Panc1 (cell line): ENCODE measurements at regions not wholly inside any gene's neighbourhood (a gene's known extent, or its start where the extent isn't known, plus 50 kb on each side); places are given as distances from the start of the nearest gene placed in this dataset.

Experiments used
- SIN3A ChIP-seq: IDR thresholded peaks from 2 replicates; pipeline ENCODE4 v1.6.1; 2012; ENCODE audit warnings: low read depth, mild to moderate bottlenecking, low read length, moderate library complexity, borderline replicate concordance; ENCODE audit not compliant: insufficient read depth
- TF ChIP-seq, protein P1 (sequence below): fragments of 450-650 bp; IDR thresholded peaks from 2 replicates; pipeline ENCODE4 v1.5.1; 2017; ENCODE audit warnings: mild to moderate bottlenecking

GRCh38 chr14:53842938-53843337 lies 113.7 kb downstream of the BMP4 start:
- TF ChIP-seq, protein P1, sequence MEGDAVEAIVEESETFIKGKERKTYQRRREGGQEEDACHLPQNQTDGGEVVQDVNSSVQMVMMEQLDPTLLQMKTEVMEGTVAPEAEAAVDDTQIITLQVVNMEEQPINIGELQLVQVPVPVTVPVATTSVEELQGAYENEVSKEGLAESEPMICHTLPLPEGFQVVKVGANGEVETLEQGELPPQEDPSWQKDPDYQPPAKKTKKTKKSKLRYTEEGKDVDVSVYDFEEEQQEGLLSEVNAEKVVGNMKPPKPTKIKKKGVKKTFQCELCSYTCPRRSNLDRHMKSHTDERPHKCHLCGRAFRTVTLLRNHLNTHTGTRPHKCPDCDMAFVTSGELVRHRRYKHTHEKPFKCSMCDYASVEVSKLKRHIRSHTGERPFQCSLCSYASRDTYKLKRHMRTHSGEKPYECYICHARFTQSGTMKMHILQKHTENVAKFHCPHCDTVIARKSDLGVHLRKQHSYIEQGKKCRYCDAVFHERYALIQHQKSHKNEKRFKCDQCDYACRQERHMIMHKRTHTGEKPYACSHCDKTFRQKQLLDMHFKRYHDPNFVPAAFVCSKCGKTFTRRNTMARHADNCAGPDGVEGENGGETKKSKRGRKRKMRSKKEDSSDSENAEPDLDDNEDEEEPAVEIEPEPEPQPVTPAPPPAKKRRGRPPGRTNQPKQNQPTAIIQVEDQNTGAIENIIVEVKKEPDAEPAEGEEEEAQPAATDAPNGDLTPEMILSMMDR: no peak
- TF ChIP-seq SIN3A: no peak
